ENCODE measurements at regions not wholly inside any gene's neighbourhood (a gene's known extent, or its start where the extent isn't known, plus 50 kb on each side); places are given as distances from the start of the nearest gene placed in this dataset.

DNA sequence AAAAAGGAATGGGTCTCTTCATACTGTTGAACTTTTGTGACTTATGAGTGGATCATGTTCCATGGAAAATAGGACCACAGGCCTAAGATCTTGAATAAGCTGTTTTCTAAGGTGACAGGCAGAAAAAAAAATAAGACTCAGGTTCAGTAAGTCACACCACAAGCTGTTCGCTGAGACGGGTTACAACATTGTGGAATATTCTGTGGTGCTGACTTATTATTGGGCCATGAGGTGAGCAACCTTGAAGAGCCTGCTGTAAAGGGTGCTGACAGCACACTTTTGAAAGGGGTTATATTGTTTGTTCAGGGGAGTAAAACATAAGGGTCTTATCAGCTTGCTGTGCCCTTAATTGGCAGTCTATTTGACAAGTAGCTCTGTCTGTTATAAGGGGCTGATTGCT, 439.8 kb upstream of the SLC14A2 start:
- no peak for TF ChIP-seq CTCF (IDR thresholded peaks at IDR 0.05; ENCODE audit: low read depth, low read length)
- TF ChIP-seq POLR2A (IDR thresholded peaks at IDR 0.05; ENCODE audit: extremely low read depth, insufficient read length), result no peak
- TF ChIP-seq, protein P1, sequence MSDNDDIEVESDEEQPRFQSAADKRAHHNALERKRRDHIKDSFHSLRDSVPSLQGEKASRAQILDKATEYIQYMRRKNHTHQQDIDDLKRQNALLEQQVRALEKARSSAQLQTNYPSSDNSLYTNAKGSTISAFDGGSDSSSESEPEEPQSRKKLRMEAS (IDR thresholded peaks at IDR 0.05; ENCODE audit: low read depth, low read length), result no peak
- TF ChIP-seq MYC (IDR thresholded peaks at IDR 0.05; ENCODE audit: low read depth, low read length), result no peak
